ENCODE measurements at regions not wholly inside any gene's neighbourhood (a gene's known extent, or its start where the extent isn't known, plus 50 kb on each side); places are given as distances from the start of the nearest gene placed in this dataset.
"Not testable (repeated sequence)": the region's sequence is repeated elsewhere in the genome, so short reads cannot be mapped to it uniquely, and the experiment has no call there.

GRCh38 chr18:8517276-8517675, 92.0 kb upstream of the RAB12 start:
- TF ChIP-seq, protein P1, sequence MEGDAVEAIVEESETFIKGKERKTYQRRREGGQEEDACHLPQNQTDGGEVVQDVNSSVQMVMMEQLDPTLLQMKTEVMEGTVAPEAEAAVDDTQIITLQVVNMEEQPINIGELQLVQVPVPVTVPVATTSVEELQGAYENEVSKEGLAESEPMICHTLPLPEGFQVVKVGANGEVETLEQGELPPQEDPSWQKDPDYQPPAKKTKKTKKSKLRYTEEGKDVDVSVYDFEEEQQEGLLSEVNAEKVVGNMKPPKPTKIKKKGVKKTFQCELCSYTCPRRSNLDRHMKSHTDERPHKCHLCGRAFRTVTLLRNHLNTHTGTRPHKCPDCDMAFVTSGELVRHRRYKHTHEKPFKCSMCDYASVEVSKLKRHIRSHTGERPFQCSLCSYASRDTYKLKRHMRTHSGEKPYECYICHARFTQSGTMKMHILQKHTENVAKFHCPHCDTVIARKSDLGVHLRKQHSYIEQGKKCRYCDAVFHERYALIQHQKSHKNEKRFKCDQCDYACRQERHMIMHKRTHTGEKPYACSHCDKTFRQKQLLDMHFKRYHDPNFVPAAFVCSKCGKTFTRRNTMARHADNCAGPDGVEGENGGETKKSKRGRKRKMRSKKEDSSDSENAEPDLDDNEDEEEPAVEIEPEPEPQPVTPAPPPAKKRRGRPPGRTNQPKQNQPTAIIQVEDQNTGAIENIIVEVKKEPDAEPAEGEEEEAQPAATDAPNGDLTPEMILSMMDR (IDR thresholded peaks at IDR 0.05; ENCODE audit: low read length, missing control alignments) = no peak
- no peak overlapping the region for H3K4me3 ChIP-seq (replicated peaks; ENCODE audit: low read depth, low read length)
- DNase-seq (ENCODE audit: low read depth) = no peak

- DNase-seq (ENCODE audit: low read depth) = no peak
- TF ChIP-seq, protein P1 (IDR thresholded peaks at IDR 0.05; ENCODE audit: low read length, missing control alignments) = no peak
- no peak overlapping the region for H3K4me3 ChIP-seq (replicated peaks; ENCODE audit: low read depth, low read length)
Measured at GRCh38 chr18:8519102-8519501, 90.1 kb upstream of the RAB12 start.

- TF ChIP-seq, protein P1 (IDR thresholded peaks at IDR 0.05; ENCODE audit: low read length, missing control alignments) = no peak
- DNase-seq (ENCODE audit: low read depth) = no peak
- no peak overlapping the region for H3K4me3 ChIP-seq (replicated peaks; ENCODE audit: low read depth, low read length)
Measured at GRCh38 chr18:8520266-8520665, 89.0 kb upstream of the RAB12 start.

- DNase-seq (ENCODE audit: low read depth) = no peak
Measured at GRCh38 chr18:8522756-8523155, 86.5 kb upstream of the RAB12 start.

GRCh38 chr18:8525692-8526091, 83.5 kb upstream of the RAB12 start:
- TF ChIP-seq, protein P1 (IDR thresholded peaks at IDR 0.05; ENCODE audit: low read length, missing control alignments) = peak; percentile 7
- no peak for DNase-seq (ENCODE audit: low read depth)
- no peak overlapping the region for H3K4me3 ChIP-seq (replicated peaks; ENCODE audit: low read depth, low read length)

More at GRCh38 chr18:8522756-8523155, 86.5 kb upstream of the RAB12 start:
- TF ChIP-seq, protein P1 (IDR thresholded peaks at IDR 0.05; ENCODE audit: low read length, missing control alignments) = no peak
- no peak overlapping the region for H3K4me3 ChIP-seq (replicated peaks; ENCODE audit: low read depth, low read length)

GRCh38 chr18:8526332-8526731, 82.9 kb upstream of the RAB12 start:
- no peak for DNase-seq (ENCODE audit: low read depth)
- TF ChIP-seq, protein P1 (IDR thresholded peaks at IDR 0.05; ENCODE audit: low read length, missing control alignments) = no peak
- H3K4me3 ChIP-seq (replicated peaks; ENCODE audit: low read depth, low read length) = no peak overlapping the region

DNA sequence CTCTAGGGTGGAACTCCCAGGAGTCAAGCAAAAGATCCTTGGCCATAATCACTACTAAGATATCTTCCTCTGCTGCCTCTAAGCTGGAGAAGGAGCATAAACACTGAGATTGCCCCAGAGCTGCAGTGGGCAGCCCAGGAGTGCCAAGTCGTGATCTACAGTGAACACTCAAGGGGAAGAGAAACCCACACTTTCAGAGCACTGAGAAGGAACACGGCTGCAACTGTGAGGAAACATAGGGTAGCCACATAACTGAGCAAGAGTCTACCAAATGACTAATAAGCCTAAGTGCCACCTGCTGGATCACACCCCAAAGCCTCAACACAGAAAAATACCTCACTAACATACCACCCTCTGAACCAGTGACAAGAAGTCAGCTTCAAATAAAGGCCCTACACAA, 79.6 kb upstream of the RAB12 start:
- TF ChIP-seq, protein P1 (IDR thresholded peaks at IDR 0.05; ENCODE audit: low read length, missing control alignments) = no peak
- H3K4me3 ChIP-seq (replicated peaks; ENCODE audit: low read depth, low read length) = no peak overlapping the region
- no peak for DNase-seq (ENCODE audit: low read depth)

DNA sequence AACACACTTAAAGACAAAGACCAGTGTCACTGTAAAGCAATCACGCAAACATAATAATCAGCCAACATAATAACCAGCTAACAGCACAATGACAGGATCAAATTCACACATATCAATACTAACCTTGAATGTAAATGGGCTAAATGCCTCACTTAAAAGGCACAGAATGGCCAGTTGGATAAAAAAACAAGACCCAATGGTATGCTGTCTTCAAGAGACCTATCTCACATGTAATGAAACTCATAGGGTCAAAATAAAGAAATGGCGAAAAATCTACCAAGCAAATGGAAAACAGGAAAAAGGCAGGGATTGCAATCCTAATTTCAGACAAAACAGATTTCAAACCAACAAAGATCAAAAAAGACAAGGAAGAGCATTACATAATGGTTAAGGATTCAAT, 78.2 kb upstream of the RAB12 start:
- DNase-seq (ENCODE audit: low read depth) = not testable (repeated sequence)

More for the DNA sequence above, 78.2 kb upstream of the RAB12 start:
- H3K4me3 ChIP-seq (replicated peaks; ENCODE audit: low read depth, low read length) = not testable (repeated sequence)

Measured in fibroblast of pulmonary artery (primary cell).